HG02885 (cell line): ENCODE measurements at regions not wholly inside any gene's neighbourhood (a gene's known extent, or its start where the extent isn't known, plus 50 kb on each side); places are given as distances from the start of the nearest gene placed in this dataset.

Source experiments
- ATAC-seq: cut with Tn5 transposase; IDR thresholded peaks from one replicate; pipeline ENCODE4 v1.9.1; 2021; ENCODE audit warnings: mild to moderate bottlenecking; ENCODE audit not compliant: unreplicated experiment, poor library complexity

- no peak for ATAC-seq
Observed at GRCh38 chr6:87820343-87820984, 118.4 kb upstream of the AKIRIN2 start.

- no peak for ATAC-seq
Observed at GRCh38 chr6:87817183-87817582, 115.2 kb upstream of the AKIRIN2 start.

DNA sequence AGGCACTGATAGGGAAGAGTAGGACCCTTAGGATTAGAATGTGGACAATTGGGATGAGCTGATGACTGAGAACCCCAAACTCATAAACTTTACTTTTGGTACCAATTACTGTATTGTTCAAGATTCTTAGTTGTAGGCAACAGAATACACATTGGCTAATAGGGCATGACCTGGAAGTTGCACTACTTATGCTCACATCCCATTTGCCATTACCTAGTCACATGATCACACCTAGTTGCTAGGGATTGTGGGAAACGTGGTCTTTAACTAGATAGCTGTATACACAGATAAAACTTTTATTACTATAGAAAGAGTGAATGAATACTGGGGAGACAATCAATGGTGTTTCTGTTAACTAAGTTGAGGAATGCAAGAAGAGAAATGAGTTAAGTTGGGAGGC lies 113.4 kb upstream of the AKIRIN2 start:
- ATAC-seq: no peak

DNA sequence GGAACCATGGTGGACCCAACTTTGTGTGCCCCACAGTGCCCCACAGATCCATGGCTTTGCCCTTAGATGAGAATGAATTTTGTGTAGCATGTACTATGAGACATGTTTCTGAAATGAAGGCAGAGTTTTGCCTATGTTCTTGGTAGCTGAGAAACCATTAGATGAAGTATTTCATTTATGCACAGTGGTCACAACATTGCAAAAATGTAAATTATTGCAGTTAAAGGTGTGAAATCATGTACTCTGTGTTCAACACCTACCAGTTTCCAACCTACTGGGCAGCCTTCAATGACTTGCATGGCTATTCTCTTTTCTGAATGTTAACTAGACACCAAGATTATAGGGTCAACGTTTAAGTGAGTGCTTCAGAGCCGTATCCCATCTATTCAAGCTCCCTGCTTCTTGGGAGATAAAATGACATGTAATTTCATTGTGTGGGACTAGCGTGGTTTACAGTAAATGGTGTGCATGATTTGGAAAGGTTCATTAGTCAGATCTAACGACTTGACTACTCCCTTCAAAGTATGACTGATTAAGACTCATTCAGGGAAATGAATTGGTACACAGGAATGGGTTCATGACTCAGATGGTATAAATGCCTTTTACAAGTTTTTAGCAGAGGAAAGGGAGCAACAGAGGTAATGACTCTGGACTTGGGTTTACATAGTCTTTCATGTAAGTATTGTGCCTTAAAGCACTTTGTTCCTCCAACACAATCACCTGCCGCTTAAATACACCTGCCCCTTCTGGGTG lies 106.1 kb upstream of the AKIRIN2 start:
- ATAC-seq: no peak

DNA sequence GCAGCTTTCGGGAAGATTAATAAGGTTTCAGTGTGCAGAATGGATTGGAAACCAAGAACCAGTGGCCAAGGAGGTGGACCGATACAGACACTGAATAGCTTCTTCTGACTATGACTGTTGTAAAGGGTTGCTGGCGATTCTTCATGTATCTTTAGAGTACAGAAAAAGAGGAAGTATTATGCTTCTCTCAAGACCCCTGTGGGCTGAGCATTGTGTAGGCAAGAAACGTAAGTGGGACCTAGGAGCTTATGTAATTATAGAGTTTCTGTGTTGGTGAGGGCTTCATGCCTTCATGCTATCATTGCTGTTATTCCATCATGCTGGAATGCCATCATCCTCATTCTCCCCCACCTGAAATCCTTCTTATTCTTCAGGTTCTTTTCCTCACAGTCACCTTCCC lies 105.4 kb upstream of the AKIRIN2 start:
- peak; percentile 95 for ATAC-seq

- no peak for ATAC-seq
Observed at GRCh38 chr6:87806635-87807034, 104.6 kb upstream of the AKIRIN2 start.

GRCh38 chr6:87806099-87806498 lies 104.1 kb upstream of the AKIRIN2 start:
- peak; percentile 38 for ATAC-seq

DNA sequence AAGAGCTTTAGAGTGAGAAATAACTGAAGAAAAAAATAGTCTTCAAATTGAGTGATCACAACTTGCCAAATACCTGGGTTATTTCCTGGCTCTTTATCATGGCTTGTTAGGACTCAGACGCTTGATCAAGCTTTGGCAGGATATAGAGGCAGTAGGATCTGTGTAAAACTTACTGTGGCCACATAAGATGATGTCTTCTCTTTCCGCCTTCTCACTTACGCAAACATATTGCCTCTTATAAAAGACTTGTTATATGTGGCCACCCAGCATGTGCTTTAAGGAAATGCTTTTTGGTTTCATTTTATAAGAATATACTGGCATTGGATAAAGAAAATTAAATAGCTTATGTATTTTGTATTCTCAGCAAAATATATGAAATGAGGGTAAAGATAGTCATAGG lies 101.8 kb upstream of the AKIRIN2 start:
- no peak for ATAC-seq

DNA sequence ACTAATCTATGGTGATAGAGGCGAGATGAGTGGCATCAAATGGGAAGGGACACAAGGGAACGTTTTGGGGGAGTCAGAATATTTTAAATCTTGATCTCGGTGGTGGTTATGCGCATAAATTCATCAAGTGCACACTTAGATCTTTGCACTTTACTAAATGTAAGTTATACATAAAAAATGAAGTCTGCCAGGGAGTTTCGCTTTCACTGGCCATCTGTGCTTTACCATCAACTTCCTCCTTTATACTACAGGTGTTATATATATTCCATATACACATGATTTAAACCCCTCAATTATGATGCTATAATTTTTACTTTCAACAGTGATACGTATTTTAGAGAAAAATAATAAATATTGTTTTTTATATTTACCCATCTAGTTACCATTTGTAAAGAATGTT lies 97.6 kb upstream of the AKIRIN2 start:
- ATAC-seq: no peak

DNA sequence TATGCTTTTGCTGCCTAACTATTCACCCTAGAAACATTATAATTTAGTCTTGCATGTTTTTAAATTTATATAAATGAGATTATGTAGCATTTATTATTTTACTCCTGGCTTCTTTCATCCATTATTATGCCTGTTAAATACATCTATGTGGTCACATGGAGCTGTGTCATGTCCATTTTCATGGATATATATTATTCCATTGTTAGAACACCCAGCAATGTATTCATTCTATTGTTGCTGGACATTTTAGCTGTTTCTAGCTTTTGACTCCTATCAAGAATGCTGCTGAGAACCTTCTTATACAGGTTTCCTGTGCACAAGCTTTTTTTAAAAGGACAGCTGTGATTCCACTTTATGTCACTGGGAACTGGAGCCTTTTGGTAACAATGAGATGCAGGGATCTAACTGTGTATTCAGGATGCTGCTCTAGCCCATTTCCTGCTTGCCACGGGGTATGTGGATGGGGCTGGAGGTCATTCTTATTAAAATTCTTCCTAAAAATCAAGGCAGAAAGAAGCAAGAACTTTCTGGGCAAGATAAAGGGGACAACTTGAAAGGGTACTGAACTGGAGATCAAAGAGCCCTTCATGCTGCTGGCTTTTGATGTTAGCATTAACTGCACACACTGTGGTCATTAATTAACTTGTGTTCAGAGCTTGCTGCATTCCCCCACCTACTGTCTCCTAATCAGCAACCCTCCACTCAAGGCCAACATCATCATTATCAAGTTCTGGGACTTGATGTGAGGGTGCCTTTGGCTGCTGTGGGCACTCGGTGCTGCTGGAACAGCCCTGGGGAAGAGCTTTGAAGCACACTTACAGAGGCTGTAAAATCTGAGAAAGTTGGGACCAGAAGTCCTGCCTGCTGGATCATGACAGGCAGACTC lies 96.6 kb upstream of the AKIRIN2 start:
- ATAC-seq: no peak

- no peak for ATAC-seq
Observed at GRCh38 chr6:87794922-87795885, 93.2 kb upstream of the AKIRIN2 start.

DNA sequence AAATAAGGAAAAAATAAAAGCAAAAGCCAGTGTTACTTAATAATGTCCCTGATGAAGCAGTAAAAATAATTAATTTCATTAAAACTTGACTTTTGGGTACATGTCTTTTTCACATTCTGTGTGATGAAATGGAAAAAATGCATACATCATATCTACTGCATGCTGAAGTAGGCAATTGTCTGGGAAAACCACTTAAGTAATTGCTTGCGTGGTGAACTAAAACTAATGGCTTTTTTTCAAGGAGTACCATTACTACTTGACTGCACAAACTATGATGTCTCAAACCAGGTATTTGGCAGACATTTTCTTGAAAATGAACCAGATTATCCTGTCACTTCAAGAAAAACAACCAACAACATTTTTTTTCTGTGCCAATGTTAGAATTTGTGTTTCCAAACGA lies 91.3 kb upstream of the AKIRIN2 start:
- no peak for ATAC-seq

DNA sequence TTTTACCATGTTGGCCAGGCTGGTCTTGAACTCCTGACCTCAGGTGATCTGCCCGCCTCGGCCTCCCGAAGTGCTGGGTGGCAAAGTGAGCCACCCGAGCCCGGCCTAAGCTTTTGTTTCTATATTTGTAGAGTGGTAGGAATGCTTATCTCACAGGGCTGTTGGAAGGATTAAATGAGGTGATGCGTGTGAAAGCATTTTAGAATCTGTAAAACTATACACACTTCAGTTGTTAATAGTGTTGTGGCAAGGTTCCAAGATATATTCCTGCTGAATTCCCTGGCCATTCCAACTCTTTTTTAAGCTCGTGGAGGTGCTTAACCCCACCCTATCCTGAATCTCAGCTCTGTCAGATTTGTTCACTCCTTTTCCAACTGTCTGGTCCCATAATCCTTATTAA lies 89.9 kb upstream of the AKIRIN2 start:
- ATAC-seq: no peak

GRCh38 chr6:87791485-87791884 lies 89.5 kb upstream of the AKIRIN2 start:
- ATAC-seq: no peak

GRCh38 chr6:87791029-87791428 lies 89.0 kb upstream of the AKIRIN2 start:
- no peak for ATAC-seq

DNA sequence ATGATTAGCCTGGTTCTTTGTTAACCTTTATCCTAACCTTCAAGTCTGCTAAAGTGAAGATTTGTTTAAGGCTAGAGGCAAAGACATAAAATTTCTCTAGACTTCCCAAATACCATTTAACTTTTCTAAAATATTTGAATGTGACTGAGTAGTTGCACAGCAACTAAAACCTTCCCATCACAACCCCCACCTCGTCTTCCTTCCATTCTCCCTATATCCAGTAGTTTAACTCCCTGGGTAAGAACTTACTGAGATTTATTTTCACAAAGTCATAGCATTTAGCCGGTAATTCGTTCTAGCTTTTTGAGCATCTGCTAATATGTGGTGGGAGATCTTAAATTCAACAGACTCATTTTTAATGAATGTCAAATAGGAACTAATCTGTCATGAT lies 87.9 kb upstream of the AKIRIN2 start:
- no peak for ATAC-seq

- ATAC-seq: no peak
Observed at GRCh38 chr6:87789198-87789899, 87.3 kb upstream of the AKIRIN2 start.

- no peak for ATAC-seq
Observed at GRCh38 chr6:87788141-87788540, 86.1 kb upstream of the AKIRIN2 start.

- ATAC-seq: no peak
Observed at GRCh38 chr6:87785229-87785862, 83.3 kb upstream of the AKIRIN2 start.
